ENCODE measurements at regions not wholly inside any gene's neighbourhood (a gene's known extent, or its start where the extent isn't known, plus 50 kb on each side); places are given as distances from the start of the nearest gene placed in this dataset.

GRCh38 chr15:36335224-36335623, 244.2 kb upstream of the CDIN1 start:
- no peak for TF ChIP-seq CTCF (IDR thresholded peaks at IDR 0.05)
- no peak for TF ChIP-seq EZH2 (IDR thresholded peaks at IDR 0.05; ENCODE audit: borderline replicate concordance, insufficient read depth, low read depth, low read length, poor library complexity, severe bottlenecking)
